NCI-H2196 treated with DMSO at 0.1 percent for 48 hours (cell line): ENCODE measurements at regions not wholly inside any gene's neighbourhood (a gene's known extent, or its start where the extent isn't known, plus 50 kb on each side); places are given as distances from the start of the nearest gene placed in this dataset.

Experiments used
- DNase-seq: peaks from one replicate; lab custom pipeline; 2025; ENCODE audit not compliant: unreplicated experiment; lab: John Stamatoyannopoulos, UW

GRCh38 chr1:69221524-69221923 is 346.2 kb upstream of the LRRC7 start:
- DNase-seq: no peak

- DNase-seq: no peak
Measured at GRCh38 chr1:69223156-69223555, 344.6 kb upstream of the LRRC7 start.

GRCh38 chr1:69228501-69228900 is 339.2 kb upstream of the LRRC7 start:
- no peak for DNase-seq

- no peak for DNase-seq
Measured at GRCh38 chr1:69230208-69230607, 337.5 kb upstream of the LRRC7 start.

GRCh38 chr1:69233463-69233862 is 334.3 kb upstream of the LRRC7 start:
- DNase-seq: no peak

GRCh38 chr1:69244211-69244610 is 323.5 kb upstream of the LRRC7 start:
- no peak for DNase-seq

- no peak for DNase-seq
Measured at GRCh38 chr1:69246109-69246508, 321.6 kb upstream of the LRRC7 start.

GRCh38 chr1:69246710-69247109 is 321.0 kb upstream of the LRRC7 start:
- DNase-seq: no peak

- DNase-seq: no peak
Measured at GRCh38 chr1:69252696-69253095, 315.0 kb upstream of the LRRC7 start.

- DNase-seq: no peak
Measured at GRCh38 chr1:69256036-69256435, 311.7 kb upstream of the LRRC7 start.

GRCh38 chr1:69258842-69259241 is 308.9 kb upstream of the LRRC7 start:
- DNase-seq: no peak

- DNase-seq: no peak
Measured at GRCh38 chr1:69263921-69264391, 303.8 kb upstream of the LRRC7 start.

GRCh38 chr1:69269491-69269890 is 298.2 kb upstream of the LRRC7 start:
- no peak for DNase-seq

- no peak for DNase-seq
Measured at GRCh38 chr1:69271587-69272125, 296.1 kb upstream of the LRRC7 start.

- no peak for DNase-seq
Measured at GRCh38 chr1:69272684-69273083, 295.0 kb upstream of the LRRC7 start.

GRCh38 chr1:69278923-69279322 is 288.8 kb upstream of the LRRC7 start:
- DNase-seq: no peak

GRCh38 chr1:69283516-69283915 is 284.2 kb upstream of the LRRC7 start:
- no peak for DNase-seq

- no peak for DNase-seq
Measured at GRCh38 chr1:69284508-69284907, 283.2 kb upstream of the LRRC7 start.

GRCh38 chr1:69288416-69288815 is 279.3 kb upstream of the LRRC7 start:
- DNase-seq: no peak

- DNase-seq: no peak
Measured at GRCh38 chr1:69290291-69290690, 277.4 kb upstream of the LRRC7 start.

GRCh38 chr1:69291541-69291940 is 276.2 kb upstream of the LRRC7 start:
- no peak for DNase-seq

- DNase-seq: no peak
Measured at GRCh38 chr1:69292833-69293232, 274.9 kb upstream of the LRRC7 start.

GRCh38 chr1:69294171-69294570 is 273.6 kb upstream of the LRRC7 start:
- no peak for DNase-seq

GRCh38 chr1:69295265-69295664 is 272.5 kb upstream of the LRRC7 start:
- DNase-seq: no peak
